PC-9 (cell line): ENCODE measurements at regions not wholly inside any gene's neighbourhood (a gene's known extent, or its start where the extent isn't known, plus 50 kb on each side); places are given as distances from the start of the nearest gene placed in this dataset.
A peak's percentile ranks its signal among the peaks of the same experiment; 100 is the strongest.

ENCODE experiments used
- BruUV-seq: library from RNA; stranded (reverse); fragments of 400-500 nt; replicated peaks from 2 replicates; lab custom pipeline; 2021; lab: Mats Ljungman, UMichigan
- CTCF ChIA-PET: fragments of 300-600 bp; sonication (Branson Sonifier 250); formaldehyde crosslinking; loops from one replicate; lab custom pipeline; 2022; ENCODE audit warnings: antibody characterized with exemption; lab: Charles Lee
- POLR2A ChIA-PET: fragments of 300-600 bp; sonication (Branson Sonifier 250); formaldehyde crosslinking; loops from one replicate; lab custom pipeline; 2022; ENCODE audit warnings: antibody characterized with exemption; ENCODE audit not compliant: unreplicated experiment; lab: Charles Lee
- DNase-seq, 2 experiments: peaks; one replicate each; pipeline versions ENCODE4 v3.0.0 to v3.0.0-alpha.2; 2015 to 2022; ENCODE audit warnings: mixed read lengths in 1 of 2
- H2AFZ ChIP-seq: fragments of 200-600 bp; sonication (generic); 2 replicates; pipeline ENCODE4 v1.8.1; 2017; ENCODE audit warnings: antibody characterized with exemption
- H3F3A ChIP-seq: fragments of 200-600 bp; sonication (generic); 2 replicates; pipeline ENCODE4 v1.8.1; 2017; ENCODE audit warnings: antibody characterized with exemption, mild to moderate bottlenecking, low read depth; ENCODE audit not compliant: insufficient read depth
- H3K27ac ChIP-seq: fragments of 200-600 bp; sonication (generic); 2 replicates; pipeline ENCODE4 v1.6.1; 2016; ENCODE audit warnings: mixed run types
- H3K27me3 ChIP-seq: fragments of 200-600 bp; sonication (generic); 2 replicates; pipeline ENCODE4 v1.6.1; 2016; ENCODE audit warnings: low read depth, mixed run types; ENCODE audit not compliant: insufficient read depth
- H3K36me3 ChIP-seq: fragments of 200-600 bp; sonication (generic); 2 replicates; pipeline ENCODE4 v1.6.1; 2016; ENCODE audit warnings: low read depth, mixed run types
- H3K4me1 ChIP-seq: fragments of 200-600 bp; sonication (generic); replicated peaks from 2 replicates; pipeline ENCODE4 v1.6.1; 2016; ENCODE audit warnings: mixed run types; ENCODE audit not compliant: insufficient read depth
- H3K4me2 ChIP-seq: fragments of 200-600 bp; sonication (generic); 2 replicates; pipeline ENCODE4 v1.6.1; 2017; ENCODE audit warnings: mixed run types
- H3K4me3 ChIP-seq: fragments of 200-600 bp; sonication (generic); 2 replicates; pipeline ENCODE4 v1.6.1; 2016; ENCODE audit warnings: mixed run types
- H3K79me2 ChIP-seq: fragments of 200-600 bp; sonication (generic); 2 replicates; pipeline ENCODE4 v1.6.1; 2017; ENCODE audit warnings: low read depth, mixed run types
- H3K9me2 ChIP-seq: fragments of 200-600 bp; sonication (generic); 2 replicates; pipeline ENCODE4 v1.8.1; 2017; ENCODE audit warnings: mild to moderate bottlenecking; ENCODE audit not compliant: insufficient read depth
- H3K9me3 ChIP-seq: fragments of 200-600 bp; sonication (generic); 2 replicates; pipeline ENCODE4 v1.8.1; 2016; ENCODE audit warnings: low read depth; ENCODE audit not compliant: insufficient read depth
- H4K20me1 ChIP-seq: fragments of 200-600 bp; sonication (generic); 2 replicates; pipeline ENCODE4 v1.8.1; 2017; ENCODE audit not compliant: insufficient read depth
- EZH2 ChIP-seq: fragments of 200-600 bp; sonication (generic); IDR thresholded peaks from 2 replicates; pipeline ENCODE4 v1.8.0; 2017; ENCODE audit warnings: antibody characterized with exemption, low read depth
- intact Hi-C: fragments of 100-400 bp; cut with micrococcal nuclease; formaldehyde crosslinking; loops from one replicate; pipeline ENCODE4 v1.10.0; 2022; ENCODE audit not compliant: unreplicated experiment
- TF ChIP-seq, protein P1 (sequence below): fragments of 200-600 bp; sonication (generic); conservative IDR thresholded peaks from 2 replicates; pipeline ENCODE4 v1.6.1; 2017; ENCODE audit warnings: mixed run types, antibody characterized with exemption, mild to moderate bottlenecking, moderate library complexity

DNA sequence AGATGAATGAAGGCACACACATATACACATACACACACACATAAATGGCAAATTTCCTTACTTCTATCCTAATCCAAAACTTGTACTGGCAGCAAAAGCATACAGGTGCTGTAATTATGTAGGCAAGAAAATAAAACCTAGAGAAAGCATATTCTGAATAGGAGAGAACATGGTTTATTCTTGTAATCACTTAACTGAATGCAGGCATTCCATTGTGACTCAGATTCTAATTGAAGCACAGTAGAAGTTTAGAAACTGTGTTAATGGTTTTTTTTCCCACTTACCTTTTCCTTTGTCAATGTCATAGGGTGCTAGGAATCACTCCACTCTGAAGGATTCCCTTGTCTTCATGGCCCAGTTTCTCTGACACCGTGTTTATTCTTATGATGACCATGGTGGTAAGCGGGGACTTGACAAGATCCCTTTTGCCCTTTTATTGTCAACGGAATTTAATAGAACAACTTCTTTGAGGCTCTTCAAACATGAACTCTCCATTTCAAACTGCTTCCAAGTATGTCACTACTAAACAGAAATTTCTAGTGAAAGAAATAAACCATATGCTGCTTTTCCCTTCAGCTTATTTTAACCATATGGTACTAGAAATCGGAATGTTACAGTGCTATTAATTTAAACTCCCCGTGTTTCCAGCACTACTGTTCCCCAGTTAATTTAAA, 164.2 kb downstream of the OGFRL1 start:
- no peak for TF ChIP-seq EZH2
- TF ChIP-seq, protein P1, sequence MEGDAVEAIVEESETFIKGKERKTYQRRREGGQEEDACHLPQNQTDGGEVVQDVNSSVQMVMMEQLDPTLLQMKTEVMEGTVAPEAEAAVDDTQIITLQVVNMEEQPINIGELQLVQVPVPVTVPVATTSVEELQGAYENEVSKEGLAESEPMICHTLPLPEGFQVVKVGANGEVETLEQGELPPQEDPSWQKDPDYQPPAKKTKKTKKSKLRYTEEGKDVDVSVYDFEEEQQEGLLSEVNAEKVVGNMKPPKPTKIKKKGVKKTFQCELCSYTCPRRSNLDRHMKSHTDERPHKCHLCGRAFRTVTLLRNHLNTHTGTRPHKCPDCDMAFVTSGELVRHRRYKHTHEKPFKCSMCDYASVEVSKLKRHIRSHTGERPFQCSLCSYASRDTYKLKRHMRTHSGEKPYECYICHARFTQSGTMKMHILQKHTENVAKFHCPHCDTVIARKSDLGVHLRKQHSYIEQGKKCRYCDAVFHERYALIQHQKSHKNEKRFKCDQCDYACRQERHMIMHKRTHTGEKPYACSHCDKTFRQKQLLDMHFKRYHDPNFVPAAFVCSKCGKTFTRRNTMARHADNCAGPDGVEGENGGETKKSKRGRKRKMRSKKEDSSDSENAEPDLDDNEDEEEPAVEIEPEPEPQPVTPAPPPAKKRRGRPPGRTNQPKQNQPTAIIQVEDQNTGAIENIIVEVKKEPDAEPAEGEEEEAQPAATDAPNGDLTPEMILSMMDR = no peak
- BruUV-seq = no TSS peak
- Histone ChIP-seq H2AFZ (0 out of 2 replicates have a peak overlapping the region, but pooled peaks have one; percentile 56), H3K27ac (no peak overlapping the region), H3K27me3 (no peaks in the 10 kb centered on the region), H3K36me3 (no peaks in the 10 kb centered on the region), H4K20me1 (no peaks in the 10 kb centered on the region), H3K4me3 (no peak overlapping the region), H3K9me3 (no peaks in the 10 kb centered on the region), H3K4me2 (no peak overlapping the region), H3K79me2 (no peaks in the 10 kb centered on the region), H3K9me2 (no peaks in the 10 kb centered on the region), H3K4me1 (peaks cover 5% of the 10 kb centered on the region; the same call in 1 of the 2 replicates), H3F3A (no peaks in the 10 kb centered on the region)
- intact Hi-C loops = no loop called here
- POLR2A ChIA-PET = no interaction called here
- no peak for DNase-seq
- CTCF ChIA-PET = no interaction called here

DNA sequence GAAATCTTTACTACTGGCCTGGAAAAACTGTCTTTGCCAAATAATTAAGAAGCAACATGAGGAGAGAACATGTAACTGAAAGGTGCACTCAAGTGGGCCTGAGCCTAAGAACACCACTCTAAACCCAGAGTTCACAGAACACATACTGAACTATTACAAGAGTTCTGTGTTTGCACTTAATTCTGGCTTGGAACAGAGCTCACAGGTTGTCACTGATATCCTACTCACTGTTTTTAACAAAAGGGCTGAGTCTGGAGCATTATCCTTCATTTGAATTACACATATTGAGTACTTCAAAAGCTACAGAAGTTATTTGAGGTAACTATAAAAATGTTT, 164.7 kb downstream of the OGFRL1 start:
- no peak for DNase-seq
- H3K27me3 ChIP-seq = no peaks in the 10 kb centered on the region
- H4K20me1 ChIP-seq = no peaks in the 10 kb centered on the region
- H3F3A ChIP-seq = no peaks in the 10 kb centered on the region
- H3K4me3 ChIP-seq = no peak overlapping the region
- ChIA-PET POLR2A (no interaction called here), CTCF (no interaction called here)
- no peak overlapping the region for H3K27ac ChIP-seq
- H3K79me2 ChIP-seq = no peaks in the 10 kb centered on the region
- no peaks in the 10 kb centered on the region for H3K9me3 ChIP-seq
- H3K4me2 ChIP-seq = no peak overlapping the region
- no TSS peak for BruUV-seq
- no peak for TF ChIP-seq EZH2
- TF ChIP-seq, protein P1 = no peak
- intact Hi-C loops = no loop called here
- H2AFZ ChIP-seq = 0 out of 2 replicates have a peak overlapping the region, but pooled peaks have one; percentile 56
- H3K36me3 ChIP-seq = no peaks in the 10 kb centered on the region
- peaks cover 10% of the 10 kb centered on the region; the same call in 1 of the 2 replicates for H3K4me1 ChIP-seq
- H3K9me2 ChIP-seq = no peaks in the 10 kb centered on the region

DNA sequence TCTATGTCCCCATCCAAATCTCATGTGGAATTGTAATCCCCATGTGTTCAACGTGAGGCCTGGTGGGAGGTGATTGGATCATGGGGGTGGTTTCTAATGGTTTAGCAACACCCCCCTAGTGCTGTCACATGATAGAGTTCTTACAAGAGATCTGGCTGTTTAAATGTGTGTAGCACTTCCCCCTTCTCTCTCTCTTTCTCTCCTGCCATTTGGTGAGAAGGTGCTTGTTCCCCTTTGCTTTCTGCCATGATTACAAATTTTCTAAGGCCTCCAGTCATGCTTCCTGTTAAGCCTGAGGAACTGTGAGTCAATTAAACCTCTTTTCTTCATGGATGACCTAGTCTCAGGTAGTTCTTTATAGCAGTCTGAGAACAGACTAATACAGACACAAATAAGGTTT, 165.4 kb downstream of the OGFRL1 start:
- TF ChIP-seq, protein P1 = no peak
- no peak for TF ChIP-seq EZH2
- no peaks in the 10 kb centered on the region for H3K27me3 ChIP-seq
- no peaks in the 10 kb centered on the region for H3K9me3 ChIP-seq
- no peaks in the 10 kb centered on the region for H3K9me2 ChIP-seq
- ChIA-PET CTCF (no interaction called here), POLR2A (no interaction called here)
- no peak for DNase-seq
- intact Hi-C loops = no loop called here
- BruUV-seq = no TSS peak
- no peaks in the 10 kb centered on the region for H3K36me3 ChIP-seq
- H3K4me2 ChIP-seq = no peak overlapping the region
- peak overlapping the region; percentile 52; the same call in 1 of the 2 replicates for H2AFZ ChIP-seq
- H3K4me1 ChIP-seq = peaks cover 10% of the 10 kb centered on the region; the same call in 1 of the 2 replicates
- H3K79me2 ChIP-seq = no peaks in the 10 kb centered on the region
- no peak overlapping the region for H3K27ac ChIP-seq
- H3K4me3 ChIP-seq = no peak overlapping the region
- no peaks in the 10 kb centered on the region for H4K20me1 ChIP-seq
- no peaks in the 10 kb centered on the region for H3F3A ChIP-seq
